Liver (tissue), 8 donors: ENCODE measurements at regions not wholly inside any gene's neighbourhood (a gene's known extent, or its start where the extent isn't known, plus 50 kb on each side); places are given as distances from the start of the nearest gene placed in this dataset.

Experiments used
- DNase-seq: peaks from one replicate; pipeline ENCODE4 v3.0.0-alpha.2; 2017; ENCODE audit warnings: low spot score
- H3K27ac ChIP-seq, 2 donors: one replicate each; pipeline ENCODE4 v1.7.0; 2013; ENCODE audit warnings: inconsistent platforms in 2 of 2, low read length in 2 of 2, control low read depth in 1 of 2, low read depth in 1 of 2, mild to moderate bottlenecking in 1 of 2
- H3K27me3 ChIP-seq, 4 donors: one replicate each; pipeline versions ENCODE4 v1.6.1 to v1.7.0; 2013; ENCODE audit warnings: low read length in 3 of 4, inconsistent platforms in 1 of 4, mild to moderate bottlenecking in 1 of 4, moderate library complexity in 1 of 4; ENCODE audit not compliant: control insufficient read depth in 4 of 4, insufficient read depth in 4 of 4
- H3K36me3 ChIP-seq, 4 donors: one replicate each; pipeline versions ENCODE4 v1.6.1 to v1.7.0; 2013; ENCODE audit warnings: low read length in 3 of 4, mild to moderate bottlenecking in 3 of 4, low read depth in 1 of 4, moderate library complexity in 1 of 4; ENCODE audit not compliant: control insufficient read depth in 4 of 4, insufficient read depth in 3 of 4
- H3K4me1 ChIP-seq, 4 donors: one replicate each; pipeline versions ENCODE4 v1.6.1 to v1.7.0; 2013; ENCODE audit warnings: low read length in 3 of 4, mild to moderate bottlenecking in 3 of 4, moderate library complexity in 1 of 4; ENCODE audit not compliant: control insufficient read depth in 4 of 4, insufficient read depth in 4 of 4
- H3K4me3 ChIP-seq, 3 donors: one replicate each; pipeline versions ENCODE4 v1.6.1 to v1.7.0; 2013; ENCODE audit warnings: low read length in 3 of 3, control low read depth in 1 of 3, low read depth in 1 of 3, mild to moderate bottlenecking in 1 of 3
- H3K9ac ChIP-seq, 2 donors: one replicate each; pipeline ENCODE4 v1.7.0; 2013; ENCODE audit warnings: low read length in 2 of 2, mild to moderate bottlenecking in 2 of 2, moderate library complexity in 2 of 2, control low read depth in 1 of 2, low read depth in 1 of 2
- H3K9me3 ChIP-seq, 4 donors: one replicate each; pipeline versions ENCODE4 v1.6.1 to v1.7.0; 2013; ENCODE audit warnings: low read length in 3 of 4; ENCODE audit not compliant: control insufficient read depth in 4 of 4
- EGR1 ChIP-seq, 2 donors: IDR thresholded peaks; 2 replicates each; pipeline ENCODE4 v1.6.1; 2016 to 2018; ENCODE audit warnings: antibody characterized with exemption in 2 of 2, low read depth in 2 of 2
- FOXA1 ChIP-seq: IDR thresholded peaks from 2 replicates; pipeline ENCODE4 v1.6.1; 2016; ENCODE audit warnings: antibody characterized with exemption
- FOXA2 ChIP-seq: IDR thresholded peaks from 2 replicates; pipeline ENCODE4 v1.6.1; 2016; ENCODE audit warnings: antibody characterized with exemption
- GABPA ChIP-seq, 2 donors: IDR thresholded peaks in 1 of 2; conservative IDR thresholded peaks in 1 of 2; 2 replicates each; pipeline ENCODE4 v1.6.1; 2016; ENCODE audit warnings: antibody characterized with exemption in 2 of 2, mild to moderate bottlenecking in 1 of 2, moderate library complexity in 1 of 2
- HNF4A ChIP-seq, 2 donors: conservative IDR thresholded peaks; 2 replicates each; pipeline ENCODE4 v1.6.1; 2016; ENCODE audit warnings: antibody characterized with exemption in 2 of 2, mild to moderate bottlenecking in 2 of 2
- HNF4G ChIP-seq: IDR thresholded peaks from 2 replicates; pipeline ENCODE4 v1.6.1; 2016; ENCODE audit warnings: antibody characterized with exemption
- JUND ChIP-seq, 2 donors: IDR thresholded peaks; 2 replicates each; pipeline ENCODE4 v1.6.1; 2016; ENCODE audit warnings: antibody characterized with exemption in 2 of 2
- NR2F2 ChIP-seq: IDR thresholded peaks from 2 replicates; pipeline ENCODE4 v1.6.1; 2016; ENCODE audit warnings: antibody characterized with exemption
- RAD21 ChIP-seq, 2 donors: IDR thresholded peaks; 2 replicates each; pipeline ENCODE4 v1.6.1; 2016; ENCODE audit warnings: antibody characterized with exemption in 2 of 2, mild to moderate bottlenecking in 2 of 2
- RXRA ChIP-seq, 2 donors: IDR thresholded peaks; 2 replicates each; pipeline ENCODE4 v1.6.1; 2017 to 2018; ENCODE audit warnings: antibody characterized with exemption in 2 of 2, mild to moderate bottlenecking in 1 of 2
- SP1 ChIP-seq: IDR thresholded peaks from 2 replicates; pipeline ENCODE4 v1.6.1; 2018; ENCODE audit warnings: antibody characterized with exemption, mild to moderate bottlenecking
- TAF1 ChIP-seq: conservative IDR thresholded peaks from 2 replicates; pipeline ENCODE4 v1.6.1; 2016; ENCODE audit warnings: antibody characterized with exemption, mild to moderate bottlenecking
- YY1 ChIP-seq: IDR thresholded peaks from 2 replicates; pipeline ENCODE4 v1.6.1; 2016; ENCODE audit warnings: antibody characterized with exemption, mild to moderate bottlenecking
- WGBS: extraction: QIAGEN DNeasy Blood & Tissue Kit; methylation state at CpG from one replicate; pipeline ENCODE4 v1.1.7; 2013; 5-methylcytosine and 5-hydroxymethylcytosine counted together
- TF ChIP-seq, protein P1 (sequence below): IDR thresholded peaks from 2 replicates; pipeline ENCODE4 v1.6.1; 2016; ENCODE audit warnings: antibody characterized with exemption
- TF ChIP-seq, protein P2 (sequence below): IDR thresholded peaks from 2 replicates; pipeline ENCODE4 v1.6.1; 2016; ENCODE audit warnings: antibody characterized with exemption
- TF ChIP-seq, protein P3 (sequence below): IDR thresholded peaks from 2 replicates; pipeline ENCODE4 v1.6.1; 2016; ENCODE audit warnings: antibody characterized with exemption, mild to moderate bottlenecking
- TF ChIP-seq, protein P4 (sequence below): IDR thresholded peaks from 2 replicates; pipeline ENCODE4 v1.6.1; 2016; ENCODE audit warnings: antibody characterized with exemption
- TF ChIP-seq, protein P5 (sequence below): fragments of 150-350 bp; IDR thresholded peaks from 2 replicates; pipeline ENCODE4 v1.5.1; 2017; ENCODE audit warnings: improper control_type of control experiment, low read depth, low read length; ENCODE audit not compliant: missing input control
- donor health status: healthy.
- donor health status: healthy.
- donor health status: healthy.
- donor health status: healthy.
- donor health status: healthy.

DNA sequence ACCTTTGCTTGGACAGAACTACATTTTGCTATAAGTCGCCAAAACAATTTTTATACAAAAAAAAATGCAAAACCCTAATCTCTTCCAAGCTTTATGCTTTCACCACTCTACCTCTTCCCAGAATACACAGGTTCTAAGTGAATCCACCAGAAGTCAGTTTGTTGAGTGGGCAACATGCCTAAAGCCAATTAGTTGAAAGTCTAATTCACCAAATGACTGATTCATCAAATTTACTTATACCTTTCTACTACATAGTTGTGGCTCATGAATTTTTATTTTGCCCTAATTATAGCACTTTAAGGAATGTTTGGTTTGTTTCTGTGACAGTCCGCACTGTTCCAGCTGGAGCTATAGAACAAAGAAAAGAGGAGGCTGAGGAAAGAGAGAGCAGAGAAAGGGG, 265.9 kb upstream of the TGFBR2 start:
- Histone ChIP-seq H3K27me3 (no peaks in the 10 kb centered on the region), H3K4me1 (no peaks in the 10 kb centered on the region), H3K36me3 (no peaks in the 10 kb centered on the region), H3K9me3 (no peaks in the 10 kb centered on the region), H3K4me3 (no peak overlapping the region), H3K27ac (no peak overlapping the region), H3K9ac (no peak overlapping the region)
- no peak for DNase-seq
- TF ChIP-seq, protein P1, sequence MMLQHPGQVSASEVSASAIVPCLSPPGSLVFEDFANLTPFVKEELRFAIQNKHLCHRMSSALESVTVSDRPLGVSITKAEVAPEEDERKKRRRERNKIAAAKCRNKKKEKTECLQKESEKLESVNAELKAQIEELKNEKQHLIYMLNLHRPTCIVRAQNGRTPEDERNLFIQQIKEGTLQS = no peak
- TF ChIP-seq NR2F2 (no peak), GABPA (IDR thresholded peaks at IDR 0.05 in 1 of 2, conservative IDR thresholded peaks at IDR 0.05 in 1 of 2) (no peak), RXRA (IDR thresholded peaks at IDR 0.05) (no peak), HNF4G (no peak)
- 76% methylated on average over 2 of the region's 2 CpGs for WGBS

DNA sequence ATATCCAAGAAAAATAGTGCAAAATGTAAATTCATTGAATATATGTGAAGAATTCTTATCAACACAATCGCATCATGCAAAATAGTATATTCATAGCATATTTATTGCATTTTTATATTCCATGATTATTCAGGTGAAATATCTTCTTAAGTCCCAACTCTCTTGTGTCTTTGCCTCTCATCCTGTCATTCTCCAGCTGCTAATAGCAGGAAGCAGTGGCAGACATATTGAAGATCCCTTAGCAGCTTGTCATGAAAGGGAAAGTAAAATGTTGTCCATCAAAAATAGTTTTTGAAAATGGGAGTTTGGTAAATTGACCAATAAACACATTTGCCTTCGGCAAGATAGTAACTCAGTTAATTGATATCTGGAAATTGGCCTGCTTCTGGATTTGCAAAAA, 265.3 kb upstream of the TGFBR2 start:
- DNase-seq = no peak
- no peaks in the 10 kb centered on the region for H3K27me3 ChIP-seq
- 92% methylated on average over 2 of the region's 2 CpGs for WGBS
- H3K9me3 ChIP-seq = no peaks in the 10 kb centered on the region
- H3K27ac ChIP-seq = no peak overlapping the region
- H3K9ac ChIP-seq = no peak overlapping the region
- H3K36me3 ChIP-seq = no peaks in the 10 kb centered on the region
- H3K4me3 ChIP-seq = no peak overlapping the region
- H3K4me1 ChIP-seq = no peaks in the 10 kb centered on the region
- no peak for TF ChIP-seq GABPA (IDR thresholded peaks at IDR 0.05 in 1 of 2, conservative IDR thresholded peaks at IDR 0.05 in 1 of 2)
- no peak for TF ChIP-seq HNF4A (conservative IDR thresholded peaks at IDR 0.05)
- no peak for TF ChIP-seq EGR1 (IDR thresholded peaks at IDR 0.05; ENCODE audit: low read depth in 2 of 2)
- TF ChIP-seq RAD21 (IDR thresholded peaks at IDR 0.05) = no peak
- no peak for TF ChIP-seq FOXA1
- no peak for TF ChIP-seq HNF4G
- no peak for TF ChIP-seq YY1
- no peak for TF ChIP-seq RXRA (IDR thresholded peaks at IDR 0.05)
- no peak for TF ChIP-seq FOXA2
- TF ChIP-seq, protein P1 = no peak
- TF ChIP-seq TAF1 = no peak
- TF ChIP-seq, protein P2, sequence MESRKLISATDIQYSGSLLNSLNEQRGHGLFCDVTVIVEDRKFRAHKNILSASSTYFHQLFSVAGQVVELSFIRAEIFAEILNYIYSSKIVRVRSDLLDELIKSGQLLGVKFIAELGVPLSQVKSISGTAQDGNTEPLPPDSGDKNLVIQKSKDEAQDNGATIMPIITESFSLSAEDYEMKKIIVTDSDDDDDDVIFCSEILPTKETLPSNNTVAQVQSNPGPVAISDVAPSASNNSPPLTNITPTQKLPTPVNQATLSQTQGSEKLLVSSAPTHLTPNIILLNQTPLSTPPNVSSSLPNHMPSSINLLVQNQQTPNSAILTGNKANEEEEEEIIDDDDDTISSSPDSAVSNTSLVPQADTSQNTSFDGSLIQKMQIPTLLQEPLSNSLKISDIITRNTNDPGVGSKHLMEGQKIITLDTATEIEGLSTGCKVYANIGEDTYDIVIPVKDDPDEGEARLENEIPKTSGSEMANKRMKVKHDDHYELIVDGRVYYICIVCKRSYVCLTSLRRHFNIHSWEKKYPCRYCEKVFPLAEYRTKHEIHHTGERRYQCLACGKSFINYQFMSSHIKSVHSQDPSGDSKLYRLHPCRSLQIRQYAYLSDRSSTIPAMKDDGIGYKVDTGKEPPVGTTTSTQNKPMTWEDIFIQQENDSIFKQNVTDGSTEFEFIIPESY = no peak
- TF ChIP-seq JUND (IDR thresholded peaks at IDR 0.05) = no peak
- no peak for TF ChIP-seq SP1
- TF ChIP-seq NR2F2 = no peak
- TF ChIP-seq, protein P3, sequence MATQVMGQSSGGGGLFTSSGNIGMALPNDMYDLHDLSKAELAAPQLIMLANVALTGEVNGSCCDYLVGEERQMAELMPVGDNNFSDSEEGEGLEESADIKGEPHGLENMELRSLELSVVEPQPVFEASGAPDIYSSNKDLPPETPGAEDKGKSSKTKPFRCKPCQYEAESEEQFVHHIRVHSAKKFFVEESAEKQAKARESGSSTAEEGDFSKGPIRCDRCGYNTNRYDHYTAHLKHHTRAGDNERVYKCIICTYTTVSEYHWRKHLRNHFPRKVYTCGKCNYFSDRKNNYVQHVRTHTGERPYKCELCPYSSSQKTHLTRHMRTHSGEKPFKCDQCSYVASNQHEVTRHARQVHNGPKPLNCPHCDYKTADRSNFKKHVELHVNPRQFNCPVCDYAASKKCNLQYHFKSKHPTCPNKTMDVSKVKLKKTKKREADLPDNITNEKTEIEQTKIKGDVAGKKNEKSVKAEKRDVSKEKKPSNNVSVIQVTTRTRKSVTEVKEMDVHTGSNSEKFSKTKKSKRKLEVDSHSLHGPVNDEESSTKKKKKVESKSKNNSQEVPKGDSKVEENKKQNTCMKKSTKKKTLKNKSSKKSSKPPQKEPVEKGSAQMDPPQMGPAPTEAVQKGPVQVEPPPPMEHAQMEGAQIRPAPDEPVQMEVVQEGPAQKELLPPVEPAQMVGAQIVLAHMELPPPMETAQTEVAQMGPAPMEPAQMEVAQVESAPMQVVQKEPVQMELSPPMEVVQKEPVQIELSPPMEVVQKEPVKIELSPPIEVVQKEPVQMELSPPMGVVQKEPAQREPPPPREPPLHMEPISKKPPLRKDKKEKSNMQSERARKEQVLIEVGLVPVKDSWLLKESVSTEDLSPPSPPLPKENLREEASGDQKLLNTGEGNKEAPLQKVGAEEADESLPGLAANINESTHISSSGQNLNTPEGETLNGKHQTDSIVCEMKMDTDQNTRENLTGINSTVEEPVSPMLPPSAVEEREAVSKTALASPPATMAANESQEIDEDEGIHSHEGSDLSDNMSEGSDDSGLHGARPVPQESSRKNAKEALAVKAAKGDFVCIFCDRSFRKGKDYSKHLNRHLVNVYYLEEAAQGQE = no peak
- TF ChIP-seq, protein P4, sequence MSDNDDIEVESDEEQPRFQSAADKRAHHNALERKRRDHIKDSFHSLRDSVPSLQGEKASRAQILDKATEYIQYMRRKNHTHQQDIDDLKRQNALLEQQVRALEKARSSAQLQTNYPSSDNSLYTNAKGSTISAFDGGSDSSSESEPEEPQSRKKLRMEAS = no peak
- TF ChIP-seq, protein P5, sequence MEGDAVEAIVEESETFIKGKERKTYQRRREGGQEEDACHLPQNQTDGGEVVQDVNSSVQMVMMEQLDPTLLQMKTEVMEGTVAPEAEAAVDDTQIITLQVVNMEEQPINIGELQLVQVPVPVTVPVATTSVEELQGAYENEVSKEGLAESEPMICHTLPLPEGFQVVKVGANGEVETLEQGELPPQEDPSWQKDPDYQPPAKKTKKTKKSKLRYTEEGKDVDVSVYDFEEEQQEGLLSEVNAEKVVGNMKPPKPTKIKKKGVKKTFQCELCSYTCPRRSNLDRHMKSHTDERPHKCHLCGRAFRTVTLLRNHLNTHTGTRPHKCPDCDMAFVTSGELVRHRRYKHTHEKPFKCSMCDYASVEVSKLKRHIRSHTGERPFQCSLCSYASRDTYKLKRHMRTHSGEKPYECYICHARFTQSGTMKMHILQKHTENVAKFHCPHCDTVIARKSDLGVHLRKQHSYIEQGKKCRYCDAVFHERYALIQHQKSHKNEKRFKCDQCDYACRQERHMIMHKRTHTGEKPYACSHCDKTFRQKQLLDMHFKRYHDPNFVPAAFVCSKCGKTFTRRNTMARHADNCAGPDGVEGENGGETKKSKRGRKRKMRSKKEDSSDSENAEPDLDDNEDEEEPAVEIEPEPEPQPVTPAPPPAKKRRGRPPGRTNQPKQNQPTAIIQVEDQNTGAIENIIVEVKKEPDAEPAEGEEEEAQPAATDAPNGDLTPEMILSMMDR = no peak
